Mesendoderm (in vitro differentiated cells): ENCODE measurements at regions not wholly inside any gene's neighbourhood (a gene's known extent, or its start where the extent isn't known, plus 50 kb on each side); places are given as distances from the start of the nearest gene placed in this dataset.

ENCODE experiments used
- DNase-seq: peaks from one replicate; pipeline ENCODE4 v3.0.0; 2013
- H2AK5ac ChIP-seq: 2 replicates; pipeline ENCODE4 v1.6.1; 2013; ENCODE audit warnings: low read length, inconsistent platforms
- H2BK120ac ChIP-seq: 2 replicates; pipeline ENCODE4 v1.6.1; 2013; ENCODE audit warnings: low read depth, mild to moderate bottlenecking, low read length, moderate library complexity, mixed read lengths
- H2BK15ac ChIP-seq: replicated peaks from 2 replicates; pipeline ENCODE4 v1.6.1; 2013; ENCODE audit warnings: low read depth, mild to moderate bottlenecking, moderate library complexity
- H2BK5ac ChIP-seq: 2 replicates; pipeline ENCODE4 v1.6.1; 2013; ENCODE audit warnings: low read length, inconsistent platforms
- H3K18ac ChIP-seq: 2 replicates; pipeline ENCODE4 v1.6.1; 2013; ENCODE audit warnings: mild to moderate bottlenecking, low read length, mixed read lengths
- H3K23ac ChIP-seq: one replicate; pipeline ENCODE4 v1.6.1; 2013; ENCODE audit warnings: low read length
- H3K27ac ChIP-seq: 2 replicates; pipeline ENCODE4 v1.5.1; 2013; ENCODE audit warnings: low read depth, mild to moderate bottlenecking, inconsistent platforms, low read length, moderate library complexity
- H3K27me3 ChIP-seq: 2 replicates; pipeline ENCODE4 v1.6.1; 2013; ENCODE audit warnings: low read length, control low read depth, mild to moderate bottlenecking, inconsistent platforms; ENCODE audit not compliant: insufficient read depth, poor library complexity
- H3K36me3 ChIP-seq: 2 replicates; pipeline ENCODE4 v1.6.1; 2013; ENCODE audit warnings: low read length, inconsistent platforms; ENCODE audit not compliant: control insufficient read depth, insufficient read depth
- H3K4ac ChIP-seq: one replicate; pipeline ENCODE4 v1.6.1; 2013; ENCODE audit warnings: low read depth, mild to moderate bottlenecking, low read length, moderate library complexity
- H3K4me1 ChIP-seq: 2 replicates; pipeline ENCODE4 v1.6.1; 2013; ENCODE audit warnings: low read depth, low read length, inconsistent platforms; ENCODE audit not compliant: control insufficient read depth
- H3K4me2 ChIP-seq: 2 replicates; pipeline ENCODE4 v1.6.1; 2013; ENCODE audit warnings: low read length
- H3K4me3 ChIP-seq: 2 replicates; pipeline ENCODE4 v1.5.1; 2013; ENCODE audit warnings: mild to moderate bottlenecking, low read length
- H3K56ac ChIP-seq: one replicate; pipeline ENCODE4 v1.6.1; 2013; ENCODE audit warnings: low read length
- H3K79me1 ChIP-seq: 2 replicates; pipeline ENCODE4 v1.6.1; 2013; ENCODE audit warnings: low read length, inconsistent platforms
- H3K79me2 ChIP-seq: 2 replicates; pipeline ENCODE4 v1.6.1; 2013; ENCODE audit warnings: mild to moderate bottlenecking, low read length; ENCODE audit not compliant: control insufficient read depth, insufficient read depth
- H3K9ac ChIP-seq: 2 replicates; pipeline ENCODE4 v1.6.1; 2013; ENCODE audit warnings: low read length, inconsistent platforms
- H4K5ac ChIP-seq: one replicate; pipeline ENCODE4 v1.6.1; 2013; ENCODE audit warnings: low read length
- H4K8ac ChIP-seq: one replicate; pipeline ENCODE4 v1.6.1; 2013; ENCODE audit warnings: low read depth, mild to moderate bottlenecking, control low read depth, low read length, moderate library complexity
- WGBS: extraction: QIAGEN DNeasy Blood & Tissue Kit; methylation state at CpG from one replicate; pipeline ENCODE4 v1.1.7; 2013; ENCODE audit warnings: low lambda C conversion rate, missing lambda C conversion rate; ENCODE audit not compliant: insufficient coverage; ENCODE audit errors: extremely low coverage; 5-methylcytosine and 5-hydroxymethylcytosine counted together

DNA sequence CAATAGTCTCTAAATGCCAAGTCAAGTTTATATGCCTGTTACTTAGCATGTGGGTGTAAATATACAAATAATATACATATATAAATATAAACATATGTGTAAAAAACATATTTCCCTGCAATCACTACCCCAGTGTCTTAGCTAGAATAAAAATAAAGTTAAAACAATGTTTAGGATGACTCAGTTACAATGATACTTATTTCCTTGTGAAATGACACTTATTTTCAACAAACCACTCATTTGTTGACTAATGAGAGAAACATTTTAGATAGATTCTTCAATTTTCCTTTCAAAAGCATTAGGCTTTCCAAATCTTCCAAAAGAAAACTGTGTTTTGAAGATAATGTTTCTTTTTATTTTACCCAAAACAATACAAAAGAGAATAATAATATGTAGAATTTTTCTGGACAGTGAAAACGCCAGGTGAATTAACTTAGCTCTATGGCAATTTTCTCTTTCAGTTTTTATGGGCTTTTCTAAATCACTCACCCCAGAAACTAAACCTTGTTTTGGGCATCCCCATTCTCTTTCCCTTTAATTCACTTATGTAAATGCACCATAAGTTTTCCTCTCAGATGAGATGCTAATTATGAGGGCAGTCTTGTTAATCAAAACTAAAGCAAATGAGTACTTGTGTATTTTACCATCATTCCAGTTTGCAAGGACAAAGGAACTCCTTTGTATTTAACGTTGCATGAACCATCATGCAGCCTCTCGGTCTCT is 465.9 kb downstream of the BCAT1 start:
- H2BK15ac ChIP-seq, result no peak overlapping the region
- H2BK5ac ChIP-seq, result no peak overlapping the region
- H3K9ac ChIP-seq, result no peak overlapping the region
- no peak overlapping the region for H3K4ac ChIP-seq
- no peaks in the 10 kb centered on the region for H3K79me1 ChIP-seq
- DNase-seq, result no peak
- H3K27me3 ChIP-seq, result no peaks in the 10 kb centered on the region
- no peak overlapping the region for H2AK5ac ChIP-seq
- H3K4me2 ChIP-seq, result no peak overlapping the region
- no peak overlapping the region for H4K5ac ChIP-seq
- H3K23ac ChIP-seq, result no peak overlapping the region
- H3K27ac ChIP-seq, result no peak overlapping the region
- no peak overlapping the region for H3K4me3 ChIP-seq
- H3K79me2 ChIP-seq, result no peaks in the 10 kb centered on the region
- WGBS, result no CpG with 5 or more reads among the region's 3 CpGs
- no peaks in the 10 kb centered on the region for H3K4me1 ChIP-seq
- H3K36me3 ChIP-seq, result no peaks in the 10 kb centered on the region
- H3K18ac ChIP-seq, result no peak overlapping the region
- H3K56ac ChIP-seq, result no peak overlapping the region
- no peak overlapping the region for H4K8ac ChIP-seq
- H2BK120ac ChIP-seq, result no peak overlapping the region

DNA sequence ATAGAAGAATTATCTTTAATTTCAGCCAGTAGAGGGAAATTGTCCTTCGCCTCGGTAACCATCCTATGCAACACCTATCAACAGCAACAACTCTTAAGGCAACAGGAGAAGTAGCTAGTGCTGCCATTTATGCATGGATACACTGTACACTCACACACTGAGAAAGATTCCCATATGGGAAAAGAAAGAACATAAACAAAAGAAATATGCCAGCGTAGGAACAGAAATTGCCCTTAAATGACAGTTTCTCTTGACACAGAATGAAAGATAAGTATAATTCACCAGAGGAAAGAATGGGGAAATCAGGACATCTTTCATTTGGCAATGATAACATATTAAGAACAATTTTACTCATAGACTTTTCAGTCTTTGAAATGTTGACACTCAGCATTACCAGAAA is 466.9 kb downstream of the BCAT1 start:
- H3K4ac ChIP-seq, result no peak overlapping the region
- H4K5ac ChIP-seq, result no peak overlapping the region
- no peaks in the 10 kb centered on the region for H3K27me3 ChIP-seq
- H2AK5ac ChIP-seq, result no peak overlapping the region
- no peaks in the 10 kb centered on the region for H3K36me3 ChIP-seq
- no peak overlapping the region for H3K27ac ChIP-seq
- no peak overlapping the region for H3K18ac ChIP-seq
- H3K9ac ChIP-seq, result no peak overlapping the region
- no peaks in the 10 kb centered on the region for H3K79me2 ChIP-seq
- no peak overlapping the region for H4K8ac ChIP-seq
- H2BK5ac ChIP-seq, result no peak overlapping the region
- no peak overlapping the region for H3K4me2 ChIP-seq
- H2BK120ac ChIP-seq, result no peak overlapping the region
- H3K56ac ChIP-seq, result no peak overlapping the region
- H3K23ac ChIP-seq, result no peak overlapping the region
- H2BK15ac ChIP-seq, result no peak overlapping the region
- no peaks in the 10 kb centered on the region for H3K4me1 ChIP-seq
- no peaks in the 10 kb centered on the region for H3K79me1 ChIP-seq
- DNase-seq, result no peak
- no peak overlapping the region for H3K4me3 ChIP-seq
- no CpG with 5 or more reads among the region's 3 CpGs for WGBS

DNA sequence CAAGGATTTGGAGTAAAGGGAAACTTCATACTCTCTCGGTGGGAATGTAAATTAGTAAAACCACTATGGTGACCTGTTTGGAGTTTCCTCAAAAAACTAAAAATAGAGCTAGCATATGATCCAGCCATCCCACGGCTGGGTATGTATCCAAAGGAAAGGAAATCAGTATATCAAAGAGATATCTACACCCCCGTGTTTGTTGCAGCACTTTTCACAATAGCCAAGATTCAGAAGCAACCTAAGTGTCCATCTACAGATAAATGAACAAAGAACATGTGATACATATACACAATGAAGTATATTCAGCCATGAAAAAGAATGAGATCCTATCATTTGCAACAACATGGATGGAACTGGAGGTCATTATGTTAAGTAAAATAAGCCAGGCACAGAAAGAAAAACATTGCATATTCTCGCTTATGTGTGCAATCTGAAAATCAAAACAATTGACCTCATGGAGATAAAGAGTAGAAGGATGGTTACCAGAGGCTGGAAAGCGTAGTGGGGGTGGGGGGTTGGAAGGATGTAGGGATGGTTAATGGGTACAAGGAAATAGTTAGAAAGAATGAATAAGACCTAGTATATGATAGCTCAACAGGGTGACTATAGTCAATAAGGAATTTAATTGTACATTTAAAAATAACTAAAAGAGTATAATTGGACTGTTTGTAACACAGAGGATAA is 468.0 kb downstream of the BCAT1 start:
- no peak overlapping the region for H3K4ac ChIP-seq
- no peak overlapping the region for H3K18ac ChIP-seq
- H3K9ac ChIP-seq, result no peak overlapping the region
- H3K23ac ChIP-seq, result no peak overlapping the region
- no peak overlapping the region for H3K4me2 ChIP-seq
- WGBS, result 100% methylated on average over 1 of the region's 5 CpGs
- no peaks in the 10 kb centered on the region for H3K79me2 ChIP-seq
- no peak overlapping the region for H4K5ac ChIP-seq
- H2AK5ac ChIP-seq, result no peak overlapping the region
- H3K27ac ChIP-seq, result no peak overlapping the region
- no peaks in the 10 kb centered on the region for H3K27me3 ChIP-seq
- H2BK120ac ChIP-seq, result no peak overlapping the region
- no peak for DNase-seq
- H3K36me3 ChIP-seq, result no peaks in the 10 kb centered on the region
- no peak overlapping the region for H2BK15ac ChIP-seq
- no peak overlapping the region for H3K4me3 ChIP-seq
- no peak overlapping the region for H3K56ac ChIP-seq
- no peak overlapping the region for H4K8ac ChIP-seq
- no peak overlapping the region for H2BK5ac ChIP-seq
- H3K79me1 ChIP-seq, result no peaks in the 10 kb centered on the region
- H3K4me1 ChIP-seq, result no peaks in the 10 kb centered on the region

DNA sequence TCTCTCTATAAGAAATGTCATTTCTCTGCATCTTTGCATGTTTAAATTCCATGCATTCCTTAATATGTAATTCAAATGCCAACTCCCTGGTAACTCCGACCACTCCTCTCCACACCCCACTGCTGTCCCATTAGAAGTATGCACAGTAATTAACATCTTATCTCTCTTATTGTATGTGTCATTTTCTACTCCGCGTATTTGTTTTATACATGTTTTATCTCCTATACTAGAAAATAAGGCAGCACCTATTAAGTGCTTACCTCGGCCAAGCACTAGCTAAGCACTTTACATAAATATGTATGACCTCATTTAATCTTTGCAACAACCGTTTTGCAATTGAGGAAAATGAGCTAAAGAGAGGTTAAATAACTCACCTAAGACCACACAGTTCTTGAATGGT is 469.8 kb downstream of the BCAT1 start:
- no CpG with 5 or more reads among the region's 5 CpGs for WGBS
- Histone ChIP-seq H3K4me2 (no peak overlapping the region), H3K4me3 (no peak overlapping the region), H3K79me2 (no peaks in the 10 kb centered on the region), H3K4ac (no peak overlapping the region), H3K56ac (no peak overlapping the region), H3K9ac (no peak overlapping the region), H4K8ac (no peak overlapping the region), H2AK5ac (no peak overlapping the region), H3K4me1 (no peaks in the 10 kb centered on the region), H3K23ac (no peak overlapping the region), H3K18ac (no peak overlapping the region), H4K5ac (no peak overlapping the region), H3K36me3 (no peaks in the 10 kb centered on the region), H2BK5ac (no peak overlapping the region), H2BK15ac (no peak overlapping the region), H3K79me1 (no peaks in the 10 kb centered on the region), H2BK120ac (no peak overlapping the region), H3K27ac (no peak overlapping the region), H3K27me3 (no peaks in the 10 kb centered on the region)
- peak; percentile 64 for DNase-seq

DNA sequence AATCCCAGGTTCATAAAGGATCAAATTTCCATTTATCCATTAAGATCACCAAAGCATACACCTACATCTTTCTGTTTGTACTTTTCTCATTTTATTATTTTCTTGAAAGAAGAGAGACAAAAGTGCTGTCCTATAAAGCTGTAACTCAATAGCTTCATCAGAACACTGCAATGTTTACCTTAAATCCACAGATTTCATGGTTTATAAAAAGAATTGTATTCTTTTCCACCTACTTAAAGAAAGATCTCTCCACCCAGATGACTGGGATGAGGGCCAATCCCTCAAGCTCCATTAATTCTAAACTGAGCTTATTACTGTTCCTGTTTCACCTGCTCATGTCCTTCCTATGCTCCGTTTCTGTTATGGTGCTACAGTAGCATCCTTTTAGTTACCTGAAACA is 470.6 kb downstream of the BCAT1 start:
- no peak for DNase-seq
- H3K27me3 ChIP-seq, result no peaks in the 10 kb centered on the region
- H3K56ac ChIP-seq, result no peak overlapping the region
- H4K5ac ChIP-seq, result no peak overlapping the region
- no peak overlapping the region for H3K23ac ChIP-seq
- H3K4me1 ChIP-seq, result no peaks in the 10 kb centered on the region
- H2BK120ac ChIP-seq, result no peak overlapping the region
- H3K36me3 ChIP-seq, result no peaks in the 10 kb centered on the region
- H3K4ac ChIP-seq, result no peak overlapping the region
- WGBS, result no CpG with 5 or more reads among the region's 1 CpG
- no peak overlapping the region for H2BK5ac ChIP-seq
- H2AK5ac ChIP-seq, result no peak overlapping the region
- H3K79me2 ChIP-seq, result no peaks in the 10 kb centered on the region
- H3K27ac ChIP-seq, result no peak overlapping the region
- H3K18ac ChIP-seq, result no peak overlapping the region
- no peak overlapping the region for H3K4me2 ChIP-seq
- H3K9ac ChIP-seq, result no peak overlapping the region
- H3K4me3 ChIP-seq, result no peak overlapping the region
- H3K79me1 ChIP-seq, result no peaks in the 10 kb centered on the region
- H2BK15ac ChIP-seq, result no peak overlapping the region
- H4K8ac ChIP-seq, result no peak overlapping the region
